C1 segment of cervical spinal cord (tissue), 14 donors: ENCODE measurements at regions not wholly inside any gene's neighbourhood (a gene's known extent, or its start where the extent isn't known, plus 50 kb on each side); places are given as distances from the start of the nearest gene placed in this dataset.

Experiments
- DNase-seq, 14 donors: peaks; one replicate each; lab custom pipeline; 2025; lab: John Stamatoyannopoulos, UW

DNA sequence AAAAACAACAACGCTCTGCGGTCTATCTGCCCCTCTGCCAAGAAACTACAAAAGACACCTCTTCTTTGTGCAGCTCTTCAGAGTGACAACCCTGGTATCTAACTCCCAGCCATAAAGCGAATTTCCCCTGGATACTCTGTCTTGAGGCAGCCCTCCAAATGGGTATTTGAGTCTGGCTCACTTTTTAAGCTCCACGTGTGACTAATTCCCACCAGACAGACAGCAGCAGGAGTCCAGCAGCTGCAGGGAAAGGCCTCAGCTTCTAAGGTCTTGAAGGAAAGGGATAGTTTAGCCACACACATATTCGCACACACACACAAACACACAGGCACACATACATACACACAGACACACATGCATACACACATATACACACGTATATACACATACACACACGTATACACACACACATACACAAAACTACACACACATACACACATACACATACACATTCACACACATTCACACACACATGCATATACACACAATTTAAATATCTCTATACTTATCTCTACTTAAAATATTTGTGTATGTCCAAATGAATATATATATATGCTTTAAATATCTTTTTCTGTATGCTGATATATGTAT lies 188.8 kb downstream of the TSHZ3 start:
- DNase-seq, result no peak

DNA sequence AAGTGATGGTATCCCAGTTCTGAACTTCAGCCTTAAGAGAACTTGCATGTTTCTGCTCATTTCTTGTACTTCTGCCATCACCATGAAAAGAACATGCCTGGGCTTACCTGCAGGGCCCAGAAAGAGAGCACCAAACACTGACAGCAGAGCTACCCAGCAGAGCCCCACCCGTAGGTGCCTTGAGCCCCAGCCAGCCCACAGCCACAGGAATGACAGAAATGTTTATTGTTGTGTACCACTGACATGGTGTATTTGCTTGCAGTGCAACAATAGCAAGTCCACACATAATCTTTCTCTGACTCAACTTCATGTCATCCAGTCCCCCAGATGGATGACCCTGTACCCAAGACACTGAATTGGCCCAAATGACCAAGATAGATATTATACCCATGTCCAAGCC lies 195.2 kb downstream of the TSHZ3 start:
- DNase-seq, result no peak

DNA sequence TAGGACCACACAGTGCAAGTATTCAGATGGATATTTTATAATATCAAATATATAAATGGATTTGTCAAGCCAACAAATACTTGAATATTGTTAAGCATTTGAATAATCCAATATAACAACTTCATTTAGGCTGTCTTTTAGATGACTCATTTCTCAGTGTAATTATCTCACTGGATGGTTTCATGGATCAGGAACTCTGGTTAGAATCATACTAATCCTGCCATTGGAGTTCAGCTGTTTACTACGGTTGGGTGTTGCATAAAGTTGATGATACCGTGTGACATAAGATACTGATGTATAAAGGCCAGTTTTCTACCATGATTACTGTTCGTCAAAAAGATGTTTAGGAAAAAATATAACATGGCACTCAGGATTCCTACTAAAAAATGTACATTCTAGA lies 196.3 kb downstream of the TSHZ3 start:
- no peak for DNase-seq

DNA sequence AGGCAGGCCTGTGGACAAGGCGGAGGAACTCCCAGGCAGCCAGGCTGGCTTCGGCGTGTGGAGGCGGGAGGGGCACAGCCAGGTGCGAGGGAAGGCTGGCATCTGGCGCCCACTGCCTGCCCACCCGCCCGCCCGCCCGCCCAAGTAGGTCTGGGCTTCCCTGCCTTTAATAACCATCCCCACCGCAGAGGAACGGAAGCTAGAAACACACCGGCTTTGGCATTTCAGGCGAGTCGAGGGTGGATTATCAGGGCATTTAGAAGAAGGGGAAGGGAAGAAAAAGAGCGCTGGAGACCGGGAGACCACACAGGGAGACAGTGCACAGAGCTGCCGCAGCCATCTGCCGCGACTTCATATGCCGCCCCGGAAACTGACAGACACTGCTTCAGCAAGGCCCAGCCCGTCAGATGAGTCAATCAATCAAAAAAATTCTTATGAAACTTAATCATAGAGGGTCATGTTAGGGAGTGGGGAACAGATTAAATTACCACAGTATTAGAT lies 199.7 kb downstream of the TSHZ3 start:
- DNase-seq, result no peak

DNA sequence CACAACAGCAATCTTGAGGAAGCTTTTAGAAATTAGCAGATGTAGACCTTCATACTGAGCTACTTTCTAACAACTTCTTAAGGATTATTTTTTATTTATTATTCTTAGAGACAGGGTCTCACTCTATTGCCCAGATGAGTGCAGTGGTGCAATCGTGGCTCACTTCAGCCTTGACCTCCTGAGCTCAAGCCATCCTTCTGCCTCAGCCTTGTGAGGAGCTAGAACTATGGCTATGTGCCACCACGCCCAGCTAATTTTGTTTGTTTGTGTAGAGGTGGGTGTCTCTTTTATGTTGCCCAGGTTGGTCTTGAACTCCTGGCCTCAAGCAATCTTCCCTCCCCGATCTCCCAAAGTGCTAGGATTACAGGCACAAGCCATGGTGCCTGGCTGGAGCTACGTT lies 200.6 kb downstream of the TSHZ3 start:
- DNase-seq, result no peak

DNA sequence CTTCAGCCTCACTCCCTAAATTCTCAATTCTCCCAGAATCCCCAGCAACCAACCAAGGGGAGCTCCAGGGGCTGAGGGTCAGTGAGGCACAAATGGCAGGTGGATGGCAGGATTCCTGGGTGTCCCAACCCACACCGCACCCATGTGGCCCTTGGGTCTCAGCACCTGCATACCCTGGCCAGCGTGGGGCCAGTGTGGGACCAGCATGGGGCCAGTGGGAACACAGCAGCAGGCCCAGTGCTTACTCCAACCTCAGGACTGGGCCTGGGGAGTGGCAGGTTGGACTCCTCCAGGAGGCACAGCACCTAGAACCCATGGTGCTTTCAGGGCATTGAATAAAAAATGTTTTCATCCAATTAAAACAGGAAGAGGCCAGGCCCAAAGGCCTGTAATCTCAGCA lies 202.0 kb downstream of the TSHZ3 start:
- no peak for DNase-seq

DNA sequence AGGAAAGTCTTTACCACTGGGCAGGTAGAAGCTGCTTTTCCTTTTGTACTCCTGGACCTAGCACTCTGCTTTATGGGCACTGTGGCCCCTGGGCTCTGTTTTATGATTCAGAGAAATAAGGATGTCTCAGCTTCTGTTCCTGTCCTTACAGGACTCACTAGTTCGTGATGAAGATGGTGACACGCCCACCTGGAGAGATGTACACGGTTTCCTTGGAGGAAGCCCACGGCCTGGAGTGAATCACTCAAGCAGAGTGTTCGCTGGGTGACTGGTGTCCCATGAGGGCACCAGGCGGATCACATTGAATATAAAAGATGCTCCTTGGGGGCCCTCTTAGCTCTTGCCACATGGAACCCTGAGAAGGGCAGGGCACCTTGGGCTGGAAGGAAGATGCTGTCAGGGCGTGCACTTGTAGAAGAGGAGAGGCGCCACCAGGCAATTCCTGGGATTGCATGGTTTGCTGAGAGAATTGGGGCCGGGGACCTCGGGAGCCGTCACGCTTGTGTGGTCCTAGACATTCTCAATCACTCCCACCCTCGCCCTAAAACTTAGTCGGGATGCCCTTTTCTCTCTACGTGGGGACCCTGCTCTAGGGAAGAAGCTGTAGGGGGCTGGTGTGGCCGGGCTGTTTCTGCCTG lies 202.6 kb downstream of the TSHZ3 start:
- DNase-seq, result no peak

DNA sequence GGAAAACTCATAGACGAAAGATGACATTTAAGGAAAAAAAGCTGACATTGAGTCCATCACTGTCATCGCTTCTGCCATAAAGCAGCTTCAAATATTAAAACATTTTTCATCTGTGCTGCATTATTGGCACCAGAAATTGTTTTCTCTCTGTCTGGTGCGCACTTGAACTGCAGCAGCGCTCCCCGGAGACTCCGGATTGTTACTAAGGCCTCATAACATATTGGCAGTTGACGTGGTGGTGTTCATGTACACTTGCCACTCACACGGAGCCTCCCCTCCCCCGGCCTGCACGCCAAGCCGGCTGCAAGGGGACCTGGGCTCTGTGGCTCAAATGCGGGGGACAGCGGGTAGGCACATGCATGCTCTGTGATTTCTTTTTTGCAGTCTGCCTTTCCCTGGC lies 203.2 kb downstream of the TSHZ3 start:
- no peak for DNase-seq

DNA sequence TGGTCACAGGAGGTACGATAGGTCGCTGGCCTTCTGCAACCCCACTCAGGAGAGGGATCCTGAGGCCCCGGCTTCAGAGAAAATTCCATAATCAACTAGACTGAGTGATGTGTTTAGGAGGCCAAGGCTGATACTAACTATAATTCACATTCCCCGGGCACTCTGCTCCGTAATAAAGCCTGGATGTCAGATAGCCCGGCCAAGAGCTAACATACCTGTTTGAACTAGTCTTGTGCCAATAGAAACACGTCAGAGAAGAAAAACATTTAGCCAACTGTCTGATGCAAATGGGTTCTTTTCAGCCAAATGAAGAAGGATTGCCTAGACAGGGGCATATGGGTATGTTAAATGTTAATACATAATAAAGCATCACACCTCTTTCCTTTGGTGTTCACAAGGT lies 204.2 kb downstream of the TSHZ3 start:
- no peak for DNase-seq

DNA sequence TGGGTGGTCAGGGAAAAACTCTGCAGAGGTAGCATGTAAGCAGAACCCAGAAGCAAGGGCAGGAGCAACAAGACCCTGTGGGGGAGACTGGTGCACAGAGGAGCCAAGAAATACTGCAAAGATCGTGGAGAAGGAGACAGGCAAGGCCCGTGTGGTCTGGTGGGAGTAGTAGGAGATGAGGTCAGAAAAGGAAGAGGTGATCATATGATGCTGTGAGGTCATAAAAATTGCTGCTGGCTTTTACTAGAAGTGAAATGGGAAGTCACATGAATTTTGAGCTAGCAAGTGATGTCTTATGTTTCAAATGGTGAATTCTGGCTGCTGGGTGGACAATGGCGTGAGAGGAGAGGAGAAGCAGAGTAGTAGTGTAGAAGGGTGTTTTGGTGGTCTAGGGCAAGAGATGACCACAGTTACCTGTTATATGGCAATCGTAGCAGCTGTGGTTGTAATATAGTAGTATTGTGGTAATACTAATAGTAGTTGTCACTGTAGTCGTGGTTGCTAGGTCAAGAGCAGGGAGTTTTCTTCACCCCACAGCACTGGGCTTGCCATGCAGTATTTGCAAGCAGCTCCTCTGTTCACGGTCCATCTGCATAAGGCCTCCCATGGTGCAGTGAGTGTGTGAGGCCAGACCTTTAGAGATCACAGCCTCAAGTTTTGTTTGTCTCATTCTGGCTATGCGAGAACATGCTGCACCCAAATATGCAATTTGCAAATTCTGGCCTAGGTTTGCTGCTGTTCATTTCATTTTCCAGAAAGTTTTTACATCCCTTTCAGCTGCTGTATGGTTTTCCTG lies 205.0 kb downstream of the TSHZ3 start:
- DNase-seq, result no peak

DNA sequence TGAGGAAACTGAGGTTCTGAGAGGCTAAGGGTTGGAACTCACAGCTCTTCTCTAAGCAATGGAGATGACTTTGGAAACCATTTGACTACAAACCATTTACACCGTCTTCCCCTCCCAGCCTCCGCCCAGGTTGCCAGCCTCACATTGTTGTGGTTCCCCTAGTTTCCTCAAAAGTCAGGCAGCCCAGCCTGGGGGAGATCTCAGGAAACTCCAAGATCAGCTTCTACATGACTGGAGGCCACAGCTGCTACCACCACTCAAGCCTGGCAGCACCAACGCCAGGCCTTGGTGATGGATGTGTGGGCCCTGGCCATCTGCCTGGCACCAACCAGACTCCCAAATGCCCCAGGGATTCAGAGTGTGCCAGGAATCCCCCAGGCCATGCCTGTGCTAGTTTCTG lies 207.9 kb downstream of the TSHZ3 start:
- DNase-seq, result no peak

DNA sequence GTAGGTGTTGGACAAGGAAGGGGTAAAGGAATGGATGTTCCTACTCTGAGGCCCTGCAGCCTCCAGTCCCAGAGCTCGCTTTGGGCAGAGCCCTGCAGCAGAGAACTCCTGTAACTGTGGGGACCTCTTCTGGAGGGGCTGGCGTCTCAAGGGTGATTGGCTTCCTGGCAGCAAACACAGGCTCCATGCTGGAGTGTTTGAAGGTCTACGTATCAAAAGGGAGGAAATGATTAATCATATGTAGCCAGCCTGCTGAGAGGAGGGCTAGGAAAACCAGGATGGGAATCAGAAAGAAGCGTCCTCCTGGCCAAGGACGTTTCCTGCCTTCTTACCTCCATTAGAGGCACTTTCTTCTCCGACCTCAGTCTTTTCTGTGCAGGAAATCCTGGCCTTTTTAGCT lies 208.5 kb downstream of the TSHZ3 start:
- DNase-seq, result no peak

DNA sequence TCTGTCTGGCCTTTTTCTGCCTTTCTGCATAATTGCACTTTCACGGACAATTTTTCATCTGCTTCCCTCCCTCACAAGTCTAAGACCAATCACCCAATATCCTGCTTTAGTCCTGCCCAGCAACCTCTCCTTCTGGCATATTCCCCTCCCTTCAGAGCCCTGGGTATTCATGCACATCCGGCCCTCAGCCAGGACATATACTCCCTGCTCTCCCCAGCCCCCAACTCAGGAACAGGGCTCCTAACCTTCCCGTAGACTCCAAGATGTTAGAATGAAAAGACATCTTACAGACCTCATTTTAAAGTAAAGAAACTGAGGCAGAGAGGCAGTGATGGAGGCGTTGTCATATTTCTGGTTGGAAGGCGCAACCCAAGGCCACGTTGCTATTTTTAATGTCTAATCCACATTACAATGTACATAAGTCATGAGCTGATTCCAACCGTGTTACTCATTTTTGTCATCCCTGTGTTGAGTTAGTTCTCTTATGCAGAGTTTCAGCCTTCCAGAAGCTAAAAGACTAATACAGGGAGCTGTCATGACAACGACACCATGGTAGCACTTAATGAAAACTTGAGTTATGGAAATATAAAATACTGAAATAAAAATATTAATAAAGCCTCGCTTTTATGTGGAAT lies 209.2 kb downstream of the TSHZ3 start:
- no peak for DNase-seq

DNA sequence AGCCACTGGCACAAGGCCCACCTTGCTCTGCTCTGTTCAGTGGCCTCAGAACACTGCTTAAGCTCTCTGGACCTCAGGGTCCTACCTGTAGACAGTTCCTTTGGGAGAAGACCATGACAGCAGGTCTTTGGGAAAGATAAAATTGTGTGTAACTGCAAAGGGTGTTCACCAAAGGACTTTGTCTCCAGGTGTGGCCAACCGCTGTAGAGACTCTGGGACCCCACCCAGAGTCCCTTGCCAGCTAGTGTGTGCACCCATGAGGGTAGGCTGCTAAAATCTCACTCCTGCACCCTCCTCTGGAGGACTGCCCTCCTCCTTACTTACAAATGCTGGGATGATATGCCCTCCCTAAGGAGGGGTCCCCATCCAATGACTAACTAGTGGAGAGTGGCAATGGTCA lies 211.2 kb downstream of the TSHZ3 start:
- DNase-seq, result no peak

DNA sequence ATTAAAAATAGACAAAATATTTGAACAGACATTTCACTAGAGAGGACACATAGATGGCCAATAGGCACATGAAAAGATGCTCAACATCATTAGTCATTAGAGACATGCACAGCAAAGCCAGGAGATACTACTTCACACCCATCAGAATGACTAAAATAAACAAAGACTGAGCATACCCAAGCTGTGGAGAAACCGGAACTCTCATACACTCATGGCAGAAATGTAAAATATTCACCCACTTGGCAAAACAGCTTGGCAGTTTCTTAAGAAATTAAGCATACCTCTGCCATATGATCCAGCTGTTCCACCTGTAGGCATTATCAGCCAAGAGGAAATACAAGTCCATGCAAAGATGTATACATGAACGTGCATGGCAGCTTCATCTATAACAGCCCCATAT lies 213.4 kb downstream of the TSHZ3 start:
- DNase-seq, result no peak

DNA sequence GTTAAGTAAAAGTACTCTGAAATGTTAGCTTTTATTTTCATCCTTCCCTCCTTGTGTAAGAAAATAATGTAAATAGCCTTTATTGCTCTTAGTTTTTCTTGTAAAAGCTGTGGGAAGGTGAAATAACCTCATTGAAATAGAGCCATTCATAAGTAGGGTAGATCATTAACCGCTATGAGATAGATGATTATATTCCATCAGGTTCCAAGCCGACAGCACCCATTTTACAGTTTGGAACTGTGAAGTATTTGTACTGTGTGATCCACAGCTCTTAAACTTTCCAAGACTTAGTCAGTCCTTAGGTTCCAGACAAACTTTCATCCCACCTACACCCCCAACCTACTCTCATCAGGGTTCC lies 216.5 kb downstream of the TSHZ3 start:
- no peak for DNase-seq

DNA sequence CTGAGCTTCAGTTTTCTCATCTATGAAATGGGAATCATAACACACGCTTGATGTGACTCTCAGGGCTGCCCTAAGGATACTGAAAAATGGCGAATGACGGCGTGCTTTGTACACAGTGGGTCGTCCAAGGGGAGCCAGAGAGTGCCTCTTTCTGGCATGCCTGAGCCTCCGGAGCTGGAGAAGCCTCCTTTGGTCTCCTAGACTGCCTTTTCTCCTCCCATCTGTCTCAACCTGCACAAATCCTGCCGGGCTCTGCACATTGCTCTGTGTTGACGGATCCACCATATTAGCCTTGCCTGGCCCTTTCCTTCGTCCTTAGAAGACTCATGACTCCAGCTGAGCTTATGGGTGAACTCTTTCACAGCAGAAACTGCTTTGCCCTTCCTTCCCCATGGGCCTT lies 220.9 kb downstream of the TSHZ3 start:
- DNase-seq, result no peak

DNA sequence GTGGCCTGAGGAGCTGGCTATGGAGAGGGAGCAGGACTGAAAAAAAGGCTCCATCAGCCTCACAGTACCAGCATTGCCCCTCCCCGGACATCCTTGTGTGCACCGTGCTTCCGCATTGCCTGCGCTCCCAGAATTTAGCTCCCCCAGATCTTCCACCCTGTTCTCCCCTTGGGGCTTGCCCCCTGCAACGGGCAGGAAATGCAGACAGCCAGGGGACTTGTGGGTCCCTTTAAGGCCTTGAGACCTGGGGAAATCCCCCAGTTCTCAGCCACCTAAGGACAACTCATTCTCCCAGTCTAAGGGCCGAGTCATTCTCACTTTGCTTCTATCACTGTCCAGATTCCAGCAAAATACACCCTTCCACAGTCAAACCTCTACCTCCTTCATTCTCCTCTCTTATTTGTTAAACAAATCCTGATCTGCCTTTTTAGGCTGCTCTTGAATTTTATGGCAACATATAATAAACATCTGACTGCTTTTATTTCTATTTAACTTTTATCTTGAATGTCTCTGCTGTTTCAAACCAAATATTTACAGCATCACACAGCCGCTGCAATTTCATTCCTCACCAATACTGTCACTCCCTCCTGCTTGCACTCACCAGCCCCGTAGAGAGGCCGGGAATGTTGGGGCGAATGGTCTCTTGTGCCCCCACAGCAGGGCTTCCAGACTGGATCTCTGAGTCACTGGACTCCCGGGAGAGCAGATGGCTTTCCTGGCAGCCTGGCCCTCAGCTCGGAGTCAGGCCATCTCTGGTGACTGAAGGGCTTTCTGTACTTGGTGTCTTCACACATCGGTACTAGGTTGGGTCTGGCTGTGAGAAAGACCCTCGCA lies 221.9 kb downstream of the TSHZ3 start:
- DNase-seq, result peak in 3 of 14 donors; percentile 11 to 43 (median 13)

DNA sequence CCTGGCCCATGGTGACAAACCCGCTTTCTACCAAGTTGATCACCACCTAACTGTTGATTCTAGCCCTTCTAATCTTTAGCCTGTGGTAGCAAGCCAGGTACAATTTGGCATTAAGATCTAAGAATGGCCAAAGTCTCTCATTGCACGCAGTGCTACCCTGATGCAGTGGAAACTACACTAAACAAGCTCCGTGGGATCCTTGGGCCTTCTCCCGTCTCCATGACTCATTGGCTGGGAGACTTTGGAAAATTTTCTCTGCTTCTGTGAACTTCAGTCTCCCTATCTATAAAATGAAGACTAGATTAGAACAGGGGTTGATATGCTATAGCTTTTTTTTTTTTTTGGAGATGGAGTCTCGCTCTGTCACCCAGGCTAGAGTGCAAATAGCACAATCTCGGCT lies 223.0 kb downstream of the TSHZ3 start:
- DNase-seq, result no peak

DNA sequence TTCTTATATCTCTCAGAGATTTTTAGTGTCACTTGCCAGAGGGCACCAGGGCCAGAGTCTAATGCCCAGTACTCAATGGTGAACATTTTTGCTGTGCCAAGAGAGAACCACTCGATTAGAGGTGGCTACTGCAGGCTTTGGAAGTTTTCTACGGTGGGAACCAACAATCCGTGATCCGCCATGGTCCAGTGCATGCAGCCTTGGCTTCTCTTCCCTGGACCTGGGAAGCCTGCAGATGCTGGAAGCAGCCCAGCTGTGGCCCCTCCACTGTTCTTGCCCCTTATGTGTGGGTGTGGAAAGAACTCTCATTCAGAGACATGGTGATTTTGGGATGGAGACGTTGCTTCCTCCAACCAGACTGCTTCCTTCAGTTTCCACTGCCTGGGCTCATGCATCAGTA lies 224.2 kb downstream of the TSHZ3 start:
- DNase-seq, result no peak

DNA sequence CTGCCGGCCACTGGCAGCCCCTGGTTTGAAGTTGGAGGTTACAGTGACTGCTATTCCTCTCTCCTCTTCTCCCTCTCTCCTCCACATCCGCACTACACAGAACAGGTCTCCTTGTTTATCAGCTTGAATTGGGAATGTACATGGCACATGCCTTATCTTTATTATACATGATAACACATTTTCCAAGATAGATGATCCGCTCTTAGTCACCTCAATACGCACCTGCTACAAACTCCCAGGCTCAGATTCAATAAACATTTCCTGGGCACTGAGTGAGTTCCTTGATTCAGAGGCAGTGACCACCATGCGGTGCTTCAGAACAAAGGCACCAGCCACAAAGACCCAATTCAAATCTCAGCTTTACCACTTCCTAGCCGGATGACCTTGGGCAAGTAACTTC lies 227.7 kb downstream of the TSHZ3 start:
- no peak for DNase-seq

DNA sequence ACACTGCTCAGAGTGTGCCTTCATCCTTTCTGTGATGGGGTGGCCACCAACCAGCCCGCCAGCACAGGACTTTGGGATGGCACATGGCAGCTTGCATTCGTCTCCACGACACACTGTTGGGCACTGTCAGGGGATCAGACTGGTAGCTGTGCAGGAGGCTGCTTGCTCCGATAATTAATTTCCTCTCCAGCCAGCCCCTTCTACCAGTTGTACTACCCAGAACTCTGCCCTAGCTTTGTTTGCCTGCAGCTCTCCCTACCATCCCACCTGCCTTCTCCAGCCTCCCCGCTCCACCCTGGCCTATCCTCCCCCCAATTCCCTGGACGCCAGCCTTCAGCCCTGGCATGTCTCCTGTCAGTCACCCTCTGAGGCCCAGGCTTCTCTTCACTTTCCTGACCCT lies 228.3 kb downstream of the TSHZ3 start:
- no peak for DNase-seq
